ENCODE measurements at regions not wholly inside any gene's neighbourhood (a gene's known extent, or its start where the extent isn't known, plus 50 kb on each side); places are given as distances from the start of the nearest gene placed in this dataset.

DNA sequence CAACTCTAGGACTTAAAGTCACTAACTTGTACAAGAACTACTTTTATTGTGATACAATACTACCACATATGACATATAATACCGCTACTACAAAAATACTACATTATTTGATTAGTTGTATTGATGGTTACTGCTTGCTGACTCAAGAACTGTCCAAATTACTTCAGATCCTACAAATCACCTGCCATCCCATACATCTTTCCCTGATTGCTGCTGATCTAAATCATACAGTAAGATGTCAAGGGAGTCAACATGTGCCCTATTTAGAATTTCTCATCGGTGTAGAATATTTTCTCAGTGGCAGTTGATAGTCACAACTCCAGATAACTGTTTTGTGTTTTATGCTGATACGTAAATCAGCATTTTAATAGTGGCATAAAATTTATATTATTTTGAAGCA, 161.0 kb upstream of the DSEL start:
- Histone ChIP-seq H4K91ac (replicated peaks; ENCODE audit: insufficient read length, low read length) (no peak overlapping the region), H2BK15ac (ENCODE audit: low read length) (no peak overlapping the region), H3K14ac (ENCODE audit: insufficient read length) (no peak overlapping the region), H3K79me2 (ENCODE audit: control insufficient read depth in 1 of 2, insufficient read depth in 2 of 2, low read length in 2 of 2) (no peaks in the 10 kb centered on the region), H3K4me3 (ENCODE audit: extremely low read depth in 1 of 4, insufficient read depth in 2 of 4, low read depth in 3 of 4, low read length in 4 of 4) (no peak overlapping the region), H3K23me2 (ENCODE audit: low read depth, low read length) (no peaks in the 10 kb centered on the region), H4K20me1 (replicated peaks in 1 of 2; ENCODE audit: control insufficient read depth in 1 of 2, insufficient read depth in 2 of 2, low read length in 2 of 2) (no peaks in the 10 kb centered on the region), H3K79me1 (ENCODE audit: low read depth, low read length) (no peaks in the 10 kb centered on the region), H4K5ac (ENCODE audit: insufficient read length, low read depth, low read length) (no peak overlapping the region), H3K36me3 (ENCODE audit: control insufficient read depth in 2 of 4, insufficient read depth in 4 of 4, low read length in 3 of 4) (no peaks in the 10 kb centered on the region), H3K4me1 (replicated peaks in 1 of 4; ENCODE audit: control insufficient read depth in 3 of 4, insufficient read depth in 4 of 4, low read length in 3 of 4) (no peaks in the 10 kb centered on the region), H2BK12ac (ENCODE audit: low read depth, low read length) (no peak overlapping the region), H3K4me2 (ENCODE audit: insufficient read depth in 1 of 2, low read depth in 2 of 2, low read length in 2 of 2) (no peak overlapping the region), H3K56ac (replicated peaks; ENCODE audit: insufficient read length, low read depth, low read length) (no peak overlapping the region), H3K4ac (replicated peaks; ENCODE audit: insufficient read length, low read depth, low read length) (no peak overlapping the region), H3K27ac (ENCODE audit: low read depth, low read length) (no peak overlapping the region), H4K8ac (ENCODE audit: extremely low read depth, insufficient read depth, low read length) (no peak overlapping the region), H2AK5ac (ENCODE audit: low read depth, low read length) (no peak overlapping the region), H2BK20ac (ENCODE audit: low read length) (no peak overlapping the region), H3K9ac (replicated peaks in 1 of 4; ENCODE audit: extremely low read depth in 1 of 4, low read depth in 3 of 4, low read length in 3 of 4) (no peak overlapping the region), H2BK120ac (replicated peaks; ENCODE audit: low read depth, low read length) (no peak overlapping the region), H3K23ac (ENCODE audit: insufficient read length) (no peak overlapping the region), H3K9me3 (ENCODE audit: insufficient read depth in 2 of 2, low read depth in 1 of 2, low read length in 1 of 2) (no peaks in the 10 kb centered on the region), H3K18ac (ENCODE audit: extremely low read depth, low read length) (no peak overlapping the region), H2AFZ (ENCODE audit: low read length) (no peak overlapping the region), H3K27me3 (replicated peaks in 1 of 4; ENCODE audit: control insufficient read depth in 3 of 4, extremely low read depth in 1 of 4, insufficient read depth in 3 of 4, low read length in 3 of 4) (no peaks in the 10 kb centered on the region), H2BK5ac (ENCODE audit: low read depth, low read length) (no peak overlapping the region)
- DNase-seq (ENCODE audit: low read depth in 1 of 2, low spot score in 2 of 2) (no peak), FAIRE-seq (no peak)
- POLR2A ChIA-PET (ENCODE audit: partially characterized antibody) = no interaction called here
- CTCF ChIA-PET (ENCODE audit: partially characterized antibody) = no interaction called here
- 91% methylated on average over 3 of the region's 3 CpGs; no CpG with 5 or more reads in 1 of the 2 experiments for WGBS, 2 experiments (ENCODE audit: extremely low coverage in 1 of 2, insufficient coverage in 1 of 2, insufficient read length in 1 of 2, insufficient replicate concordance in 2 of 2, low coverage in 1 of 2, low lambda C conversion rate in 2 of 2, missing lambda C conversion rate in 1 of 2)
- TF ChIP-seq KDM5A (IDR thresholded peaks at IDR 0.05; ENCODE audit: low read length) (no peak), TAF1 (IDR thresholded peaks at IDR 0.05; ENCODE audit: low read depth, low read length) (no peak), SAP30 (IDR thresholded peaks at IDR 0.05; ENCODE audit: insufficient read depth, insufficient replicate concordance, low read length) (no peak), KDM1A (IDR thresholded peaks at IDR 0.05; ENCODE audit: borderline replicate concordance, low read length) (no peak), YY1 (IDR thresholded peaks at IDR 0.05; ENCODE audit: low read depth, low read length) (no peak), TAF7 (optimal IDR thresholded peaks at IDR 0.05; ENCODE audit: borderline replicate concordance, low read depth, low read length) (no peak), TEAD4 (IDR thresholded peaks at IDR 0.05; ENCODE audit: low read depth, low read length) (no peak), TCF12 (IDR thresholded peaks at IDR 0.05; ENCODE audit: low read depth, low read length) (no peak), KDM4A (IDR thresholded peaks at IDR 0.05; ENCODE audit: low read depth, low read length, severe bottlenecking) (no peak), BRCA1 (IDR thresholded peaks at IDR 0.05; ENCODE audit: low read depth, low read length) (no peak), NRF1 (IDR thresholded peaks at IDR 0.05; ENCODE audit: low read depth, low read length) (no peak)
- TF ChIP-seq, protein P1, sequence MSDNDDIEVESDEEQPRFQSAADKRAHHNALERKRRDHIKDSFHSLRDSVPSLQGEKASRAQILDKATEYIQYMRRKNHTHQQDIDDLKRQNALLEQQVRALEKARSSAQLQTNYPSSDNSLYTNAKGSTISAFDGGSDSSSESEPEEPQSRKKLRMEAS (IDR thresholded peaks at IDR 0.05) = no peak
- TF ChIP-seq, protein P2, sequence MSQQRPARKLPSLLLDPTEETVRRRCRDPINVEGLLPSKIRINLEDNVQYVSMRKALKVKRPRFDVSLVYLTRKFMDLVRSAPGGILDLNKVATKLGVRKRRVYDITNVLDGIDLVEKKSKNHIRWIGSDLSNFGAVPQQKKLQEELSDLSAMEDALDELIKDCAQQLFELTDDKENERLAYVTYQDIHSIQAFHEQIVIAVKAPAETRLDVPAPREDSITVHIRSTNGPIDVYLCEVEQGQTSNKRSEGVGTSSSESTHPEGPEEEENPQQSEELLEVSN (IDR thresholded peaks at IDR 0.05) = no peak
- TF ChIP-seq, protein P3, sequence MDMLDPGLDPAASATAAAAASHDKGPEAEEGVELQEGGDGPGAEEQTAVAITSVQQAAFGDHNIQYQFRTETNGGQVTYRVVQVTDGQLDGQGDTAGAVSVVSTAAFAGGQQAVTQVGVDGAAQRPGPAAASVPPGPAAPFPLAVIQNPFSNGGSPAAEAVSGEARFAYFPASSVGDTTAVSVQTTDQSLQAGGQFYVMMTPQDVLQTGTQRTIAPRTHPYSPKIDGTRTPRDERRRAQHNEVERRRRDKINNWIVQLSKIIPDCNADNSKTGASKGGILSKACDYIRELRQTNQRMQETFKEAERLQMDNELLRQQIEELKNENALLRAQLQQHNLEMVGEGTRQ (IDR thresholded peaks at IDR 0.05; ENCODE audit: low read length) = no peak
